ENCODE measurements at regions not wholly inside any gene's neighbourhood (a gene's known extent, or its start where the extent isn't known, plus 50 kb on each side); places are given as distances from the start of the nearest gene placed in this dataset.

GRCh38 chr3:24713516-24713915 is 218.9 kb upstream of the THRB start:
- TF ChIP-seq POLR2AphosphoS5 (IDR thresholded peaks at IDR 0.05; ENCODE audit: low read depth) (no peak), CTCF (IDR thresholded peaks at IDR 0.05; ENCODE audit: insufficient read depth, low read length) (no peak), REST (IDR thresholded peaks at IDR 0.05; ENCODE audit: insufficient replicate concordance, low read depth) (no peak)
